ENCODE measurements at regions not wholly inside any gene's neighbourhood (a gene's known extent, or its start where the extent isn't known, plus 50 kb on each side); places are given as distances from the start of the nearest gene placed in this dataset.
"Not testable (repeated sequence)": the region's sequence is repeated elsewhere in the genome, so short reads cannot be mapped to it uniquely, and the experiment has no call there.

DNA sequence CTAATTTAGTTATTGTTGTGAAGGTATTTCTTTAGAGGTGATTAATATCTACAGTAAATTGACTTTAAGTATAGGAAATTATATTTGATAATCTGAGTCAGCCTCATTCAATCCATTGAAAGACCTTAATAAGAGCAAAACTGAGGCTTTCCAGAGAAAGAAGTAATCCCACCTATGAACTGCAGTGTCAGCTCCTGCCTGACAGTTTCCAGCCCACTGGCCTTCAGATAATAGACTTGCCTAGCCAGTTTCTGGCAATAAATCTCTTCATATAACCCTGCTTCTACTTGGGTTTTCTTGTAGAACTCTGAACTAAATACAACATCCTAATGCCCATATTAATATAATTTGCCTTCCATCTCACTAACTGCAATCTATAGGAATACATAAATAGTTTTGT, 437.9 kb upstream of the UBE2E3 start:
- DNase-seq (ENCODE audit: low read depth, low spot score): no peak

DNA sequence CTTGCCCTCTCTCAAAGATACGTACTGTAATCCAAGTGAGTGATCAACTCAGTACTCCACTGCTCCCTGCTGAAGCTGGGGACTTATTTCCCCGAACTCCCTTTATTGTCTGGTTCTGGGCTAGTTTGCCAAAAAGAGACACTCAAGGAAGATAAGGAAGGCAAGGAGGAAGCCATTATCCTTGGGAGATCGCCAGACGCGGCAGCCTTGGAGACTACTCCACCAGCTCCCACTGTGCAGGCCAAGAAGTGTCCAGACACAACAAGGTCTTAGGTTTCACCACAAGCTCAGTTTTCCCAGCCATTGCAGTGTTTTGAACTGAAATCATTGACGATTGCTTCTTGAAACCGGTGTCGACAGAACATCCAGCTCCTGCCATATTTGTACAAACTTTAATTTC, 439.6 kb upstream of the UBE2E3 start:
- no peak for DNase-seq (ENCODE audit: low read depth, low spot score)

DNA sequence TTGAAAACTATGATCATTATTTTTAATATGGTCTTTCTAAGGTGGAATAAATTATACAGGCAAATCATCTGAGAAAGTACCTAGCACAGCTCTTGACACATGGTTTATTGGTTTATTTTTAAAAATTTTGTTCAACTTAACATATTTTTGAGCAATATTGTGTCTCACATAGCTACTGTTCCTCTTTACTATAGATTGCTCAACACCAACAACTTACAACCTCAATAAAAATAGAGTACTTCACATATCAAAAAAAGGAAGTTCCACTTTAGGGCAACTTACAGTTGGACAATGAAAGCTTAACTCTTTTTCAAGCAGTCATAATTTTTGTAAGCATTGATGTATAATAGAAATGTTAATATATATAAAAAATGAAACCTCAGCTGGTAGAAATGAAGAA, 440.9 kb upstream of the UBE2E3 start:
- no peak for DNase-seq (ENCODE audit: low read depth, low spot score)

DNA sequence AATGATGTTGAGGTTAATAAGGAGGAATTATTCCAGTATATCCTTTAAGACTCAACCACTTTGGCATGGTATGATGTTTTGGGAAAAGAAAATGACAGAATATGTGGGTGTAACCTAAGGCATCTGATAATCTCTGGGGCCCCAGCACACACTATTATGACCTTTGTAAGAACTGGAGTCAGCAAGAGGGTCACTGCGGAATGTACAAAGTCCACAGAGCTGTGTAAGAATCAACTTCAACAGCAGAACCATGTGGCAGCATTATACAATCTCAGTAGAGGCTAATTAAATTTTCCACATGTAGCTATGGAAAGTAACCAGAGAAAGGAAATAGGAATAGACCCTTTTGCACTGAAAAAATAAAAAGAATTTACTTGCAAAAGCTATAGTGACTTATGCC, 445.1 kb upstream of the UBE2E3 start:
- DNase-seq (ENCODE audit: low read depth, low spot score): no peak

DNA sequence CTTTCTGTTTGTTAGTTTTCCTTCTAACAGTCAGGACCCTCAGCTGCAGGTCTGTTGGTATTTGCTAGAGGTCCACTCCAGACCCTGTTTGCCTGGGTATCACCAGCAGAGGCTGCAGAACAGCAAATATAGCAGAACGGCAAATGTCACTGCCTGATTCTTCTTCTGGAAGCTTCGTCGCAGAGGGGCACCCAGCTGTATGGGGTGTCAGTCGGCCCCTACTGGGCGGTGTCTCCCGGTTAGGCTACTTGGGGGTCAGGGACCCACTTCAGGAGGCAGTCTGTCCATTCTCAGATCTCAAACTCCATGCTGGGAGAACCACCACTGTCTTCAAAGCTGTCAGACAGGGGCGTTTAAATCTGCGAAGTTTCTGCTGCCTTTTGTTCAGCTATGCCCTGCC, 448.6 kb upstream of the UBE2E3 start:
- not testable (repeated sequence) for DNase-seq (ENCODE audit: low read depth, low spot score)

DNA sequence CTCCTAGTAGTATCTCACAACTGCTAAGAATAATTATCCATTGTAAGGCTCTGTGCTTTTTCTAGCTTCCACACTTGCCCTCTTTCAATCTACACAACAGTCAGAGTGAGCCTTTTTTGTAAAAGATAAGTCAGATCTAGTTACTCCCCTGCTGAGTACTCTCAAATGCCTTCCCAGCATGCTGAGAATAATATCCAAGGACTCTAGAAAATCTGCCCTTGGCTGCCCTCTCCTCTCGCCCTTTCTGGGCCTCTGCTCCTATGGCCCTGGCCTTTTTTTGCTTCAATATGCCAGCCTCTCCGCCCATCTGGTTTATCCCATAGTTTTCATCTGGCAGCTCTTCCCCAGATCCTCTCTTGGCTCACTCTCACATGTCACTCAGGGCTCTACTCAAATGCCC, 455.9 kb upstream of the UBE2E3 start:
- DNase-seq (ENCODE audit: low read depth, low spot score): no peak

DNA sequence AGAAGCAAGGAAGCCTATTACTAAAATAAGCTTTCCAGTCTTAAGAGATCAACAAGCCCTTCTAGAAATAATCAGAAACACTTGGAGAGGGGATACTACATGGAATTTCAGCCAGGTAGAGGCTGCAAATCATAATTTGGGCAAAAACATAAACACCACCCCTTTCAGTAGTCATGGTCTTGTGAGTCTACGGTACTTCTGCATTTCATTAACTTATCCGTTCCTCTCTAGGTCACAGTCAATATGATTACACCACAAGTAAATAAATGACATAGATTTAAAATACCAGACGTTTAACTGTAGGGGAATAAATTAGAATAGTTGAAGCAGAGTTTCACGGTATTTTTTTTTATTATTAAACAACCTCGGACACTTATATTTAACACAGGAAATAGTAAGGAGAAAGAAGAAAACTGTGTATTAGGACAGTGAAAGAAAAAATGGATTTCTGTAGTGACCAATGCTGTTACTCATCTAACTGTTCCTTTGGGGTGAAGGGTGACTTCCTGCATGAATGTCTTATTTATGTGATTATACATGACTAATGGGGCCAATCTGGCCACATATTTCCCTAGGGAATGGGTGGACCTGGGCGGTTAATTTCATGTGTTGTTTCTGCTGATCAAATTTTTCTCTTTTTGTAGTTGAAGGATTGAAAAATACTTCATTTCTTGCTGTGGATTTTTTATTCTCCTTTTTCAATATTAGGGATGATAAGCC, 456.6 kb upstream of the UBE2E3 start:
- no peak for DNase-seq (ENCODE audit: low read depth, low spot score)

GRCh38 chr2:180520921-180521581, 459.4 kb upstream of the UBE2E3 start:
- no peak for DNase-seq (ENCODE audit: low read depth, low spot score)

DNA sequence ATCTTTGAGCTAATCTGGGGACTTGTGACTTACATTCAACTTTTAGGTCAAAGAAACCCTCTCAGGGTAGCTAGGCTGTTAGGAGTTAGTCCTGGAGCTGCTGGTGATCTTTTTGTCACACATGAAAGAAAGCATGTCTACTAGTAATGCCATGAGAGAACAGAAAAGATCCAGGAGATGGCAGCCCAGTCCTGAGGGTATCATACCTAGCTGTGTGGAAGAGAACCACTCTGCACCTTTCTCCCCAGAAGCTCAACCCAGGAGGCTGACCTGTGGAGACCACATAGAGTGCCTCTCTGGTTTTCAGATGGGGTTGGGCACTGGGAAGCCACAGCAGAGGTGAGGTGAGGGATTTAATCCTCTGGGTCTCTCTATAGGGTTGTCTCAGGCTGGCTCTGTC, 460.2 kb upstream of the UBE2E3 start:
- no peak for DNase-seq (ENCODE audit: low read depth, low spot score)

- DNase-seq (ENCODE audit: low read depth, low spot score): no peak
These were observed 461.1 kb upstream of the UBE2E3 start for GRCh38 chr2:180519276-180519675.

GRCh38 chr2:180516232-180516631, 464.2 kb upstream of the UBE2E3 start:
- no peak for DNase-seq (ENCODE audit: low read depth, low spot score)

GRCh38 chr2:180513389-180513788, 467.0 kb upstream of the UBE2E3 start:
- DNase-seq (ENCODE audit: low read depth, low spot score): no peak

GRCh38 chr2:180508458-180508857, 471.9 kb upstream of the UBE2E3 start:
- DNase-seq (ENCODE audit: low read depth, low spot score): no peak

DNA sequence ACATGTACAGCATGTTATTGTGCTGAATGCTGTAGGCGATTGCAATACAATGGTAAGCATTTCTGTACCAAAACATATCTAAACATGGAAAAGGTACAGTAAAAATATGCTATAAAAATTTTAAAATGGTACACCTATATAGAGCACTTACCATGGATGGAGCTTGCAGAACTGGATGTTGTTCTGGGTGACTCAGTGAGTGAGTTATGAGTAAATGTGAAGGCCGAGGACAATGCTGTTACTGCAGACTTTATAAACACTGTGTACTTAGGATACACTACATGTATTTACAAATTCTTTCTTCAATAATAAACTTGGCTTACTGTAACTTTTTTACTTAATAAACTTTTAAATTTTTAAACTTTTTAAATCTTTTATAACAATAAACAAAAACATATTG, 473.4 kb upstream of the UBE2E3 start:
- no peak for DNase-seq (ENCODE audit: low read depth, low spot score)

GRCh38 chr2:180505203-180505602, 475.2 kb upstream of the UBE2E3 start:
- no peak for DNase-seq (ENCODE audit: low read depth, low spot score)

- DNase-seq (ENCODE audit: low read depth, low spot score): no peak
These were observed 482.7 kb upstream of the UBE2E3 start for GRCh38 chr2:180497621-180498152.

- DNase-seq (ENCODE audit: low read depth, low spot score): no peak
These were observed 484.8 kb upstream of the UBE2E3 start for GRCh38 chr2:180495606-180496005.

- no peak for DNase-seq (ENCODE audit: low read depth, low spot score)
These were observed 486.1 kb upstream of the UBE2E3 start for GRCh38 chr2:180494286-180494685.

GRCh38 chr2:180482696-180483095, 475.6 kb upstream of the CWC22 start:
- DNase-seq (ENCODE audit: low read depth, low spot score): no peak

DNA sequence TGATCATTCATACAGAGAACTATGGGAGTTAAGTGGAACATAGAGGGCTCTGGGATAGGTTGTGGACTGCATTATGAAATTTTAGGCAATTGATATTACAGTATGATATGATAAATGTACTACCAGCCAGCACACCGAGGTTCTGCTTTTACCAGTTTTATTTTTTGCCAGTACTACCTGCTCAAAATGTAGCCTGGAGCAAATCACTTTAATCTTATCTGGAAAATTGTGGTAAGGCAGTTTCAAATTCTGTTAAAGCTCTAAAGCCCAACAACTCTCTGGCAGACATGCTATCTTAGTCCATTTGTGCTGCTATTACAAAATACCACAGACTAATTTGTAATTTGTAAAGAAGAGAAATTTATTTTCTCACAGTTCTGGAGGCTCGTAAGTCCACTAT, 474.9 kb upstream of the CWC22 start:
- no peak for DNase-seq (ENCODE audit: low read depth, low spot score)

DNA sequence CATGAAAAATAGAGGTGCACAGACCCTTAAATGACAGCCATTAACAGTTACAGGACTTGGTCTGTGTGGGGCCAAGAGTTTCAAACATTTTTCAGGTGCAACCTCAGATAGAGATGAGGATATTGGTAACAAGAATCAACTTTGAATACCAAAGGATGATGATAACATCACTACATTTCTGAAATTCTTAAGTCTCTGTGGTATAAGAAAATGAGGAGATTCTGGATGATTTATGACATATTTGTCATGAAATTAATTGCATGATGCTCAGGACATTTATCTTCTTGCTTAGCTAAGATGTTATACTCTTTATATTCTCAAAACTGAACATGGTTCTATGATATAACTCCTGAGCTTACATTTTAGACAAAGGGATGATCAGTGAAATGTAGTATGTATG, 471.8 kb upstream of the CWC22 start:
- DNase-seq (ENCODE audit: low read depth, low spot score): no peak

- DNase-seq (ENCODE audit: low read depth, low spot score): no peak
These were observed 467.6 kb upstream of the CWC22 start for GRCh38 chr2:180474716-180475115.

DNA sequence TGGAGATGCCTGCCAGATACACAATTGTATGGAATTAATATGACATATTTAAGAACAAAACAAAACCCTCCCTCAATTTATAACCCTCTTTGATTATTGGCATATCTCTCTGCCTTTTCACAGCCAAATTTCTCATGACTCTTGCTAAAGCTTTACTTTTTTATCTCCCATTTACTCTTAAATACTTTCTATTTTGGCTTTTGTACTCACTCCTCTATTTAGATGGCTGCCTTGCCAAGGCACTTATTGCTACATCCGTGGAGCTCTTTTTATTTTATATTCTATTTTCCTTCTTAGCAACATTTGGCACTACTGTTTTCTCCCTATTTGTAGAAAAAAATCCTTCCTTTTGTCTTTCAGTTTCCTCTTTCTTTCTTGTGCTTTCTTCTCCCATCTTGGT, 466.4 kb upstream of the CWC22 start:
- DNase-seq (ENCODE audit: low read depth, low spot score): no peak

Measured in activated naive CD8-positive, alpha-beta T cell treated with anti-CD3 and anti-CD28 coated beads, Interleukin-2, amount 50 U/mL, for 16 hours (primary cell).